GM18505 (cell line): ENCODE measurements at regions not wholly inside any gene's neighbourhood (a gene's known extent, or its start where the extent isn't known, plus 50 kb on each side); places are given as distances from the start of the nearest gene placed in this dataset.
"Not testable (repeated sequence)": the region's sequence is repeated elsewhere in the genome, so short reads cannot be mapped to it uniquely, and the experiment has no call there.

ENCODE experiments used
- ATAC-seq: cut with Tn5 transposase; IDR thresholded peaks from one replicate; pipeline ENCODE4 v1.9.1; 2021; ENCODE audit not compliant: unreplicated experiment
- POLR2A ChIP-seq: IDR thresholded peaks from 4 replicates; pipeline ENCODE4 v1.6.1; 2011; ENCODE audit warnings: borderline replicate concordance; ENCODE audit not compliant: insufficient read depth, insufficient read length; ENCODE audit errors: extremely low read depth

- TF ChIP-seq POLR2A: no peak
- no peak for ATAC-seq
Observed at GRCh38 chr6:72554761-72555221, 67.1 kb upstream of the KCNQ5 start.

- no peak for ATAC-seq
- TF ChIP-seq POLR2A: no peak
Observed at GRCh38 chr6:72559067-72559466, 62.8 kb upstream of the KCNQ5 start.

GRCh38 chr6:72559555-72559954 is 62.3 kb upstream of the KCNQ5 start:
- TF ChIP-seq POLR2A: no peak
- ATAC-seq: no peak

- no peak for TF ChIP-seq POLR2A
- no peak for ATAC-seq
Observed at GRCh38 chr6:72560721-72561593, 60.9 kb upstream of the KCNQ5 start.

GRCh38 chr6:72561629-72562028 is 60.2 kb upstream of the KCNQ5 start:
- no peak for ATAC-seq
- no peak for TF ChIP-seq POLR2A

- no peak for TF ChIP-seq POLR2A
- no peak for ATAC-seq
Observed at GRCh38 chr6:72564231-72564630, 57.6 kb upstream of the KCNQ5 start.

- ATAC-seq: not testable (repeated sequence)
Observed at GRCh38 chr6:72571993-72572392, 49.9 kb upstream of the KCNQ5 start.
